GM23248 (cell line): ENCODE measurements at regions not wholly inside any gene's neighbourhood (a gene's known extent, or its start where the extent isn't known, plus 50 kb on each side); places are given as distances from the start of the nearest gene placed in this dataset.
A peak's percentile ranks its signal among the peaks of the same experiment; 100 is the strongest.

Experiments used
- DNase-seq: peaks from one replicate; pipeline ENCODE4 v3.0.0-alpha.2; 2015
- H2AFZ ChIP-seq: fragments of 200-600 bp; sonication (generic); 2 replicates; pipeline ENCODE4 v1.6.1; 2016; ENCODE audit warnings: antibody characterized with exemption
- H3F3A ChIP-seq: fragments of 200-600 bp; sonication (generic); 2 replicates; pipeline ENCODE4 v1.6.1; 2016; ENCODE audit warnings: mild to moderate bottlenecking, antibody characterized with exemption, mixed run types; ENCODE audit not compliant: insufficient read depth
- H3K27ac ChIP-seq: fragments of 200-600 bp; sonication (generic); 2 replicates; pipeline ENCODE4 v1.5.1; 2016; ENCODE audit warnings: mild to moderate bottlenecking
- H3K27me3 ChIP-seq: fragments of 200-600 bp; sonication (generic); replicated peaks from 2 replicates; pipeline ENCODE4 v1.6.1; 2016; ENCODE audit warnings: mild to moderate bottlenecking; ENCODE audit not compliant: insufficient read depth
- H3K36me3 ChIP-seq: fragments of 200-600 bp; sonication (generic); 2 replicates; pipeline ENCODE4 v1.6.1; 2016; ENCODE audit warnings: low read depth, mild to moderate bottlenecking
- H3K4me1 ChIP-seq: fragments of 200-600 bp; sonication (generic); 2 replicates; pipeline ENCODE4 v1.6.1; 2016; ENCODE audit warnings: mild to moderate bottlenecking; ENCODE audit not compliant: insufficient read depth
- H3K4me2 ChIP-seq: fragments of 200-600 bp; sonication (generic); one replicate; pipeline ENCODE4 v1.6.1; 2016; ENCODE audit warnings: mild to moderate bottlenecking; ENCODE audit not compliant: unreplicated experiment
- H3K4me3 ChIP-seq: fragments of 200-600 bp; sonication (generic); 2 replicates; pipeline ENCODE4 v1.5.1; 2016; ENCODE audit warnings: mild to moderate bottlenecking
- H3K79me2 ChIP-seq: fragments of 200-600 bp; sonication (generic); 2 replicates; pipeline ENCODE4 v1.6.1; 2016; ENCODE audit warnings: mild to moderate bottlenecking; ENCODE audit not compliant: insufficient read depth
- H3K9ac ChIP-seq: fragments of 200-600 bp; sonication (generic); 2 replicates; pipeline ENCODE4 v1.6.1; 2016; ENCODE audit warnings: mild to moderate bottlenecking
- H3K9me2 ChIP-seq: fragments of 200-600 bp; sonication (generic); 2 replicates; pipeline ENCODE4 v1.6.1; 2016; ENCODE audit warnings: mixed run types, mild to moderate bottlenecking, moderate library complexity; ENCODE audit not compliant: insufficient read depth
- H3K9me3 ChIP-seq: fragments of 200-600 bp; sonication (generic); one replicate; pipeline ENCODE4 v1.6.1; 2017; ENCODE audit warnings: low read depth
- H4K20me1 ChIP-seq: fragments of 200-600 bp; sonication (generic); 2 replicates; pipeline ENCODE4 v1.6.0; 2016; ENCODE audit not compliant: insufficient read depth
- EZH2 ChIP-seq: fragments of 200-600 bp; sonication (generic); IDR thresholded peaks from 2 replicates; pipeline ENCODE4 v1.6.1; 2018; ENCODE audit warnings: antibody characterized with exemption, mild to moderate bottlenecking; ENCODE audit not compliant: insufficient read depth, poor library complexity, severe bottlenecking
- EZH2phosphoT487 ChIP-seq: fragments of 200-600 bp; sonication (generic); IDR thresholded peaks from 2 replicates; pipeline ENCODE4 v1.6.1; 2018; ENCODE audit warnings: antibody characterized with exemption, moderate library complexity, mild to moderate bottlenecking, low read depth; ENCODE audit not compliant: insufficient read depth
- WGBS, 2 experiments: methylation state at CpG; one replicate each; pipeline ENCODE4 v1.1.6; 2015 to 2017; ENCODE audit warnings: low lambda C conversion rate in 2 of 2, low coverage in 1 of 2; ENCODE audit errors: missing lambda C conversion rate in 2 of 2; 5-methylcytosine and 5-hydroxymethylcytosine counted together
- in situ Hi-C: fragments of 300-500 bp; cut with MboI; formaldehyde crosslinking; loops from 2 replicates; pipeline ENCODE4 v1.15.0; 2020

- H3K79me2 ChIP-seq: no peaks in the 10 kb centered on the region
- WGBS, 2 experiments: 26 to 28% methylated on average over 3 of the region's 3 CpGs
- no peak overlapping the region for H2AFZ ChIP-seq
- H3K9me3 ChIP-seq: no peaks in the 10 kb centered on the region
- TF ChIP-seq EZH2 (no peak), EZH2phosphoT487 (no peak)
- H3K9ac ChIP-seq: no peak overlapping the region
- no peak overlapping the region for H3K27ac ChIP-seq
- no peaks in the 10 kb centered on the region for H3K36me3 ChIP-seq
- H3K4me3 ChIP-seq: no peak overlapping the region
- H3K4me2 ChIP-seq: no peak overlapping the region
- H3K4me1 ChIP-seq: no peaks in the 10 kb centered on the region
- in situ Hi-C loops: no loop called here
- H4K20me1 ChIP-seq: no peaks in the 10 kb centered on the region
- no peaks in the 10 kb centered on the region for H3K9me2 ChIP-seq
- H3K27me3 ChIP-seq: peaks cover 23% of the 10 kb centered on the region; the same call in 1 of the 2 replicates
- peak; percentile 22 for DNase-seq
- no peaks in the 10 kb centered on the region for H3F3A ChIP-seq
Measured at GRCh38 chr1:199170711-199171110, 531.9 kb downstream of the PTPRC start.

GRCh38 chr1:199172171-199173124, 533.6 kb downstream of the PTPRC start:
- peaks cover 31% of the 10 kb centered on the region for H3K27me3 ChIP-seq
- no peaks in the 10 kb centered on the region for H3K9me3 ChIP-seq
- no peaks in the 10 kb centered on the region for H3K9me2 ChIP-seq
- no peaks in the 10 kb centered on the region for H3F3A ChIP-seq
- H3K4me1 ChIP-seq: no peaks in the 10 kb centered on the region
- no peak overlapping the region for H3K27ac ChIP-seq
- H3K4me2 ChIP-seq: no peak overlapping the region
- H3K36me3 ChIP-seq: no peaks in the 10 kb centered on the region
- no peak for TF ChIP-seq EZH2phosphoT487
- TF ChIP-seq EZH2: no peak
- H2AFZ ChIP-seq: no peak overlapping the region
- H3K79me2 ChIP-seq: no peaks in the 10 kb centered on the region
- H3K9ac ChIP-seq: no peak overlapping the region
- peak; percentile 11 for DNase-seq
- in situ Hi-C loops: no loop called here
- no peaks in the 10 kb centered on the region for H4K20me1 ChIP-seq
- WGBS, 2 experiments: 25 to 28% methylated on average over 4 of the region's 4 CpGs
- no peak overlapping the region for H3K4me3 ChIP-seq

- DNase-seq: peak; percentile 40
- Histone ChIP-seq H3F3A (no peaks in the 10 kb centered on the region), H3K27ac (no peak overlapping the region), H3K4me2 (no peak overlapping the region), H3K4me1 (no peaks in the 10 kb centered on the region), H3K9me2 (no peaks in the 10 kb centered on the region), H3K79me2 (no peaks in the 10 kb centered on the region), H4K20me1 (no peaks in the 10 kb centered on the region), H3K36me3 (no peaks in the 10 kb centered on the region), H3K27me3 (peaks cover 29% of the 10 kb centered on the region), H3K4me3 (no peak overlapping the region), H2AFZ (no peak overlapping the region), H3K9me3 (no peaks in the 10 kb centered on the region), H3K9ac (no peak overlapping the region)
- no peak for TF ChIP-seq EZH2
- in situ Hi-C loops: no loop called here
Measured at GRCh38 chr1:199173356-199173755, 534.5 kb downstream of the PTPRC start.

GRCh38 chr1:199174336-199174735, 535.5 kb downstream of the PTPRC start:
- H3K27me3 ChIP-seq: peaks cover 31% of the 10 kb centered on the region
- no peak overlapping the region for H3K4me3 ChIP-seq
- no peaks in the 10 kb centered on the region for H3K4me1 ChIP-seq
- no peaks in the 10 kb centered on the region for H4K20me1 ChIP-seq
- H3K9ac ChIP-seq: no peak overlapping the region
- no peak overlapping the region for H2AFZ ChIP-seq
- H3K9me2 ChIP-seq: no peaks in the 10 kb centered on the region
- H3K9me3 ChIP-seq: no peaks in the 10 kb centered on the region
- H3K79me2 ChIP-seq: no peaks in the 10 kb centered on the region
- in situ Hi-C loops: no loop called here
- H3F3A ChIP-seq: no peaks in the 10 kb centered on the region
- H3K27ac ChIP-seq: no peak overlapping the region
- no peaks in the 10 kb centered on the region for H3K36me3 ChIP-seq
- no peak for DNase-seq
- no peak overlapping the region for H3K4me2 ChIP-seq
- TF ChIP-seq EZH2phosphoT487 (no peak), EZH2 (no peak)

GRCh38 chr1:199176713-199177112, 537.9 kb downstream of the PTPRC start:
- Histone ChIP-seq H3K36me3 (no peaks in the 10 kb centered on the region), H3K27me3 (peaks cover 27% of the 10 kb centered on the region), H3K4me1 (no peaks in the 10 kb centered on the region), H3K4me3 (no peak overlapping the region), H3K9me2 (no peaks in the 10 kb centered on the region), H3K9me3 (no peaks in the 10 kb centered on the region), H3K79me2 (no peaks in the 10 kb centered on the region), H3K9ac (no peak overlapping the region), H3K4me2 (no peak overlapping the region), H4K20me1 (no peaks in the 10 kb centered on the region), H3K27ac (no peak overlapping the region), H3F3A (no peaks in the 10 kb centered on the region), H2AFZ (no peak overlapping the region)
- no peak for DNase-seq
- TF ChIP-seq EZH2 (no peak), EZH2phosphoT487 (no peak)
- in situ Hi-C loops: no loop called here
- 12 to 28% methylated on average over 5 of the region's 5 CpGs for WGBS, 2 experiments
